LoVo (cell line): ENCODE measurements at regions not wholly inside any gene's neighbourhood (a gene's known extent, or its start where the extent isn't known, plus 50 kb on each side); places are given as distances from the start of the nearest gene placed in this dataset.

Experiments
- DNase-seq: peaks from one replicate; pipeline ENCODE4 v3.0.0-alpha.2; 2016; ENCODE audit warnings: low spot score

DNA sequence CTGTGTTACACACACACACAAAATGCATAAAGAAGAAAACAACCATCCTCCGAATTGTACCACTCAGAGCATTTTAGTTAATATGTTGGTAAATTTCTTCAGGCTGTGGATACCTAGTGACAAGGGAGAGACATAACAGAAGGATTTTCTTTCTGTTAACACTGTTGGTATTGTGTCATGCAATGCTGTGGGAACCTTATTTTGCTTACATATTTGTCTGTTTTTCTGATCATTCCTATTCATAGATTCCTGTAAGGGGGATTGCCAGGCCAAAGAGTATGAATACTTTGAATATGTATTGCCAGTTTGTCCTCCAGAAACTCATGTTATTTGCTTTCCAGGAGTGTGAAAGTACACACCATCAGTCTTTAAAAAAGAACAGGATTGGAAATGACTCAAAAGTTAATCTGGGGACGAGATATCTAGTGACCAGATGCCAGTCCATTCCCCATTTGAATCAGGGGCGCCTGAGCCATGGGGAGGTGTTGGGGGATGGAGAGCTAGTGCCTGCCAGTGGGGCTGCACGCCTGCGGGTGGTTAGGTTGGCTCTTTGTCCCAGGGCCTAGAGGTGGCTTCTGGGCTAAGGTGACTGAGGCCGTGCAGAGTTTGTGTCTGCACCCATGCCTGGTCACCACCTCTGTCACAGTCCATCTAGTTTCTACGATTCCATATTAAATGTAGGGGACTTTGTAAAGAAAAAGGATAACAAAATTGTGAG is 142.0 kb downstream of the PTPN20 start:
- no peak for DNase-seq

DNA sequence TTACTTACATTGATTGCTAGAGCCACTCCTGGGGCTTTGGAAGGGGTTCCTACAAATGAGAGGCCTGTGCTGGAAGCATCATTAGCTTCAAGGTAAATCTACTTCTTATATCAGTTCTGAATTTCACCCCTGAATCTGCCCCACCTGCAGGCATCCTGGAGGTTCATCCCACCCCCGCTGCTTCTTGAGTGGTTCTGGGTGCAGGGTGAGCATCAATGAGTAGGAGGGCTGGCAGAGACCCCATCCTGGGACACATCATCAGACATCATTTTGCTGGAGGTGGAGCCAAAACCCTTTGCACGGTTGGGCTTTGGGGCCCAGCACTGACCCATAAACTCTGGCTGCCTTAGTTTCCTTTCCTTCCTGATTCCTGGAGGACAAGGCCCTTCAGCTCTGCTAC is 143.7 kb downstream of the PTPN20 start:
- DNase-seq = no peak

DNA sequence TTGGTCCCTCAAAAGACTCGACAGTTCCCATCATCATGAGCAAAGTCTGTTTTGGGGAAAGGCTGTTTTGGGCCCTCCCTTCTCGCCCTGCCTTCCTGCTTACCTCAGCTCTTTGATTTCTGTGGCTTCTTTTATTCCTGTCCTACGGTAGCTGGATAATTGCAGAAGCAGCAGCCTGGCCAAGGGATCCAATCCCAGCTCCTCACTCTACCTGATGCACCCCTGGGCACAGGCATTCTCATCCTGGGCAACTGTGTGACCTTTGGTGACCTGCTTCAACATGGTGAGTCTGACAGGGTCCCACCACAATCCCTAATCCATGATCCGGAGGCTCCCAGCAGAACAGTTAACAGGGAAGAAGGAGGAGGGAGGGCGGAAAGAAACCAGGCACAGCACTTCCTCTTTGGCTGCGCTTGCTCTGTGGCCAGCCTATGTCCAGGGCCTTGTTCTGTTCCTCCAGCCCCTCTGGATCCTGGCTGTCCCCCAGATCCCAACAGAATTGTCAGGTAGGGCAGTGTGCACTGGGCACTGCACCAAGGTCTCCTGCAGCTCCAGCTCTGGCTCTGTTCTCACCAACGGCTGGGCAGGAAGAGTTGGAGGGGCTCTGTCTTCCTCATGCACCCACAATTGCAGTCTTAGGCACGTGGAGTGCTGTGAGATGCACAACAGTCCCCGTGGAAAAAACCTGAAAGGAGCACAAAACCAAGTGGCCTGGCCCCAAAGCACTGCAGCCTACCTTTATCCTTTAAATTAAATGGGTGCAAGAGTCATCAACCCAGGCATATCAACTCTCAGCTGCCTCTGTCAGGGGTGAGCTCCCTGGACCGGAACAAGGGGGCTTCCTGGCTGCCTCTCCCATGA is 144.4 kb downstream of the PTPN20 start:
- no peak for DNase-seq

DNA sequence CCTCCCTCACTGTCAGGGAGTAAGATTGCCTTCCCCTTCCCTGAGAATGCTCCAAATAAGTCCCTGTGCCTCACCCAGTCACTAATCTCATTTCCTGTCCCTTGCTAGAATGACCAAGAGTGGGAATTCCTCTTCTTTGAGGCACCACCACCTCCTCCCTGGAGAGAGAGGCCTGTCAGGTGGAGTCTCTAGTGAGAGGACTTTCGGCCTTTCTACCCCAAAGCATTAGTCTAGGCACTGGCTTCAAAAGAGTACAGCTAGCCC is 145.0 kb downstream of the PTPN20 start:
- DNase-seq = no peak

DNA sequence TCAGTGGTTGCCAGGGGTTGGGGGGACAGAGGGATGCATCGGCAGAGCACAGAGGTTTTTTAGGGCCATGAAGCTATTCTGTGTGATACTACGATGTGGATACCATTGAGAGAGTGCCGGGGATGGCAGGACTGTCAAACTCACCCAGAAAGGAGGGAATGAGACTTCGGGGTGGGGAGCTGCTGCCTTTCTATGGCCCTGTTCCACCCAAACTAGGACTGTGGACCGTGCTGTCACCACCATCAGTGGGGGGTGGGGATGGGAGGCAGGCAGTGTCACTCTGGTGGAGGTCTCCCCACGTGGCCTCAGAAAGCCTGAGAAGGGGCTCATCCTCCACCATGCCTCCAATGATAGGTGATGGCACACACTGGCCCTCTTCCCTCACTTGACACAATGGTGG is 146.2 kb downstream of the PTPN20 start:
- no peak for DNase-seq

DNA sequence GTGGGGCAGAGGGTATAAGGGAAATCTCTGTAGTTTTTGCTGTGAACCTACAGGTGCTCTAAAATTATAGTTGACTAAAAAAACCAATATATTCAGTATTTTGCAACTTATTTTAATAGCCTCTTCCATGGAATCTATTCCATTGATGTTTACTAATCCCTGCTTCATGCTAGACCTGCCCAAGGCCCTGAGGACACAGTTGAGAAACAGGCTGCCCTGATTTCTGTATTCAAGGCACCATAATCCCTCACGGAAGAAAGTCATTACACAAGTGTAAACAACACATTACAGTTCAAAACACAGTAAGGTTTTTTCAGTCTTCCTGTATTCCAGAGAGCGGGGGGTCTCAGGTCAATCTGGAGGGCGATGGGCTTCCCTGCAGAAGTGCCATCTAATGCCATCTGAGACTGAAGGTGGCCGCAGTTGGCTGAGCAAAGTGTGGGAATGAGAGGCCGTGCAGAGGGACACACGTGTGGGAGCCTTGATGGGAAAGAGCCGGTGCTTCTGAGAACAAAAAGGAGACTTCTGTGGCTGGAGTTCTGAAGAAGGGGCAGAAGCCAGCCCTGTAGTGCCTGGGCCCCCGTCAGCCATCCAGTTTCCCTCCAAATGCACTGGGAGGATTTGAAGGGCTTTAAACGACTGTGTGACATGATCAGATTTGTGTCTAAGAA is 146.9 kb downstream of the PTPN20 start:
- no peak for DNase-seq

DNA sequence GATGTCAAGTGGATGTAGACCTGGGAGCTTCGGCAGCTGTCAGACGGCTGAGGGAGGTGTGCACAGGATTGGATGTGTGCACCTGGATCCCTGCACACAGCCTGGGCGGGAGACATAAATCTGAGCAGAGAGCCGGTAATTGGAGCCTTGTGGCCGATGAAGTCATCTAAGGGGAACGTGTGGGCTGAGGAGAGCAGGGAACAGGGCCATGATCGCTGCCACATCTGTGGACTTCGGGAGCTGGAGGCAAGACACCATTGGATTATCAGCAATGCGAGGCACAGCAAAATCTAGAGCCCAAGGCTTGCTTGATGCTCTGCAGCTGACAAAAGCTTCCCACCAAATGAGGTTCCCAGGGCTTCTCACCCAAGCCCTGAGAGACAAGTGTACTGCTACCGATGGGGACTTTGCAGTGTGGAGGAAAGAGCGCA is 147.7 kb downstream of the PTPN20 start:
- no peak for DNase-seq

DNA sequence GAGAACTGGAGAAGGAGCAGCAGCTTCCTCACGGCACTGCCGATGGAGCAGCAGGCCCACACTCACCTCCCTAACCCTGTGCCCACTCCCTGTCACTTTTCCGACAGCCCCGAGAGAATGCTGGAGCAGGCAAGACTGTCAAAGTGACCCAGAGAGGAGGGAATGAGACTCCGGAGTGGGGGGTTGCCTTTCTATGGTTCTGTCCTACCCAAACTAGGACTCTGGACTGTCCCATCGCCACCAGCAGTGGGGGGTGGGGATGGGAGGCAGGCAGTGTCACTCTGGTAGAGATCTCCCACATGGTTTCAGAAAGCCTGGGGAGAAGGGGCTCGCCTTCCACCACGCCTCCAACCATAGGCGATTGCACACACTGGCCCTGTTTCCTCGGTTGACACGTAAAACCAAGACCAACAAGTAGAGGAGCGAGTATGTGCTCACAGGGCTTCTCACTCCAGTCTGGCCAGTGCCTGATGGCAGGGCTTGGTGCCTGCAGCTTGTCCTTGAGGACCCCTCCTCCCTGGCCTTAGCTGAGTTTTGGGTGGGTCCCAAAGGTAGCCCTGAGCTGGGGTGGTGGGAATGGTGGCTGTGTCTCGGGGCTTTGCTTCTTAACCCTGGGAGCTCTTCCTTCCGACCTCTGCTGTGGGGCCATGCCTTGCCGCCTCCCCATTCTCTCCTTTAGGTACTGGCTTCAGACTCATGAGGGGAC is 148.5 kb downstream of the PTPN20 start:
- no peak for DNase-seq

DNA sequence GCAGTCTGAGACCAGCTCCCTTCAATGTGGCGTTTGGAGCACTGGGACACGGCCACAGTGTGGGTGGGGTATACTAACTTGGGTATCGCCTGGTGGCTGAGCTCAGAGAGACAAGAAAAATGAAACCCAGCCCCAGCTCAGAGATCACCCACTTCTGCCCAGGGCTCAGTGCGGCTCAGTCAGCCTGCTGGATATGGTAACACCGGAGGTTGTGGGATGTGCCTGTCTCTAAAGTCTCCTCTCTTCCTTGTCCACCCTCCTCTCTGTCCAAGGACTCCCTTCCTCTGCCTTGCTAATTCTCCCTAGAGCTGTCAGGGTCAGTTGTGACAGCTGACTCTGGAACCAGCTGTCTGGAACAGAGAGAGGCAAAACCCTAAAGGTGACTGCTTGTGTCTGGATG is 149.1 kb downstream of the PTPN20 start:
- no peak for DNase-seq

DNA sequence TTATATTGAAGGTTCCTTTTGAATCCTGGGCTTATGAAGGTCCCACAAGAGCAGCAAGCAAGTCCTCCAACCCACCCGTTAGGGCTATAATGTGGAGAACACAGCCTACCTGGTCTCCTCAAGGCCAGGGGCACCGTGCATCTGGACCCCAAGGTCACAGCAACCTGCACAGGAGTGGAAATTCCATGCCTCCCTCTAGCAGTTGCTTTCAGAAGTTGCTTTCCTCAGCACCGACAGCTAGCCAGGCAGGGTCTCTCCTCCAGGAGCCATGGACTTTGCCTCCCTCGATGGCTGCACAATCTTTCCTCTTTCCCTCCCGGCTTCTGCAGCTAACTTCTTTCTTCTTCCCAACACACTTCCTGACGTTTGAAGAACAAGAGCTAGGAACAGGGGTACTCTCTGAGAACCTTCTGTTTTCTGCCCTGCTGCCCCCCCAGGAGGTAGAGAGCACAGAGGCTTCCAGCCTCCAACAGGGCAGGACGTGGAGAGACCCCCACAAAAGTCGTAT is 149.8 kb downstream of the PTPN20 start:
- no peak for DNase-seq

DNA sequence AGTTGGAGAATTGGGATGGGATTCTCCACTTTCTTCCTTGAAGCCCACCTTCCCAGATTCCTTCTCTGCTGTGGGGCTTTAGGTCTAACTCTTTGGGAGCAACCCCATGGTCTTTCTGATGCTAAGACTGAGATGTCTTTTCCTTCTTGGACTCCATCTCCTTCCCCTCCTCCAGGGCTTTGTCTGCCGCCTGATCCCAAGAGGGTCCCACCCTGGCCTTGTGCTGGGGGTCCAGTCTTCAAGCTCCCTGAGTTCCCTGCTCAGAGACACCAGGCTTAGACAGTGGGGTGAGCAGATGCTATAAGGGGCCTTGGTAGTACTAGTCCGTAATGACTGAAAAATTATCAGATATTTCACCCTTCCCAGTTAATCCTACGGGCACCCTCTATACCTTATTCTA is 150.5 kb downstream of the PTPN20 start:
- DNase-seq = no peak

DNA sequence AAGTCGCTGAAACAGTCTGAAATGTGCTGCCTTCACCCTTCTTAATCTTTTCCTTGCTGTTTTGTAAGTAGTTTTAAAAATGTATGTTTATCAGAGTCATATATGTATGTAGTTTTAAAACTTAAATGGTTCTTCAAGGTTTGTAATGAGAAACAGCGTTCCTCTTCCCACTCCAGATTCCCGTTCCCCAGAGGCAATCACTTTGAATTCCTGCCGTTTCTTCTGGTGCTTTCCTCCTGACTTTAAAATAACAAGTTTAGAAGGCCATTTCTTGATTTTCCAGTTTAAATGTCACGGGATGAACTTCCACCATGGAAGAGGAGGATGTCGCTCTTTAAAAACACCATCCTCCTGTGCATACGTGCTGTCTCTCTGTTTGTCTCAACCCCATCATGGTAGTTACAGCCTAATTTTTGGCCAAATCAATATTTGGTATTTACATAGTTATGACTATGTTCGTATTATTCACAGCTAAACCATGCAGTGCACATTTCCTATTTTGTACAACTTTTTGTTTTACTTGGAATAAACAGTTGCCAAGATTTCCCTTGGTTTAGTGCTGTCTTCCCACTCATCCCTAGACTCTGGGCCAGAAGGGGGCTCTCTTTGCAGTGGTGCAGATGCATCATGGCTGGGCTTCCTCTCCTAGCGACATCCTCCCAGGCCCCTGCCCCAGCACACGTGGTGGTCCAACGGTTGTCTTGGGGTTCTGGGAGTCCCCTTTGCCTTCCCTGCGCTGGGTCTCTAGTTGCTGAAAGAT is 151.4 kb downstream of the PTPN20 start:
- DNase-seq = no peak

DNA sequence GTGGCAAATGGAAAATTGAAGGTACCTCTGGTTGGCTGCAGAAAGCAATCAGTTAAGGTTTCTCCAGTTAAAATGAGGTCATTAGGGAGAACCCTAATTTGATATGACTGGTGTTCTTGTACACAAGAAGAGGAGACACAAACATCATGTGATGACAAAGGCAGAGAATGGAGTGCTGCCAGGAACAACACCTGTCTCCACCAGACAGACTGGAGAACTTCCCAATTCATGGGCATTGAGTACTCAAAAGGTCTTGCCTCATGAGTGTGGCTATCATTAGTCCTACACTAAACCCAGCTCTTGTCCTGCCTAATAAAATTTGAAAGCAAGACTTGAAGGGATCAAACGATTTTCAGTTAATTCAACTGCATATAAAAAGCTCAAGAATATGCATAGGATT is 152.6 kb downstream of the PTPN20 start:
- no peak for DNase-seq

DNA sequence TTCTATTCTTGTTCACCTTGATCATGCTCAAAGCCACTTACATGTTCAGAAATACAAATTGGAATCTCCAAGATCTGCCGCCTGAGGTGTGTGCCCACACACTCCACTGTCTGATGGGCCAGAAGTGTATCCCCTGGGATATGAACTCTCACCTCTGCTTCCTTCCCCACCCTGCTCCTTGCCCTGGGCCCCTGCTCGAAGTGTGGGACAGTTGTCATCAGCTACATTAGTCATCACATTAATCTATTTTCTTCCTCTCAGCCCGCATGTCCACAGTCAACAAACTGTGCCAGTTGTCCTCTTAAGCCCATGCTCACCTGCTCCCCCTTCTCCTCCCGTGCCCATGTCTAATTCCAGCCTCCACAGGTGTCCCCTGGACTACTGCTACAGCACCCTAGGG is 154.7 kb downstream of the PTPN20 start:
- DNase-seq = no peak

DNA sequence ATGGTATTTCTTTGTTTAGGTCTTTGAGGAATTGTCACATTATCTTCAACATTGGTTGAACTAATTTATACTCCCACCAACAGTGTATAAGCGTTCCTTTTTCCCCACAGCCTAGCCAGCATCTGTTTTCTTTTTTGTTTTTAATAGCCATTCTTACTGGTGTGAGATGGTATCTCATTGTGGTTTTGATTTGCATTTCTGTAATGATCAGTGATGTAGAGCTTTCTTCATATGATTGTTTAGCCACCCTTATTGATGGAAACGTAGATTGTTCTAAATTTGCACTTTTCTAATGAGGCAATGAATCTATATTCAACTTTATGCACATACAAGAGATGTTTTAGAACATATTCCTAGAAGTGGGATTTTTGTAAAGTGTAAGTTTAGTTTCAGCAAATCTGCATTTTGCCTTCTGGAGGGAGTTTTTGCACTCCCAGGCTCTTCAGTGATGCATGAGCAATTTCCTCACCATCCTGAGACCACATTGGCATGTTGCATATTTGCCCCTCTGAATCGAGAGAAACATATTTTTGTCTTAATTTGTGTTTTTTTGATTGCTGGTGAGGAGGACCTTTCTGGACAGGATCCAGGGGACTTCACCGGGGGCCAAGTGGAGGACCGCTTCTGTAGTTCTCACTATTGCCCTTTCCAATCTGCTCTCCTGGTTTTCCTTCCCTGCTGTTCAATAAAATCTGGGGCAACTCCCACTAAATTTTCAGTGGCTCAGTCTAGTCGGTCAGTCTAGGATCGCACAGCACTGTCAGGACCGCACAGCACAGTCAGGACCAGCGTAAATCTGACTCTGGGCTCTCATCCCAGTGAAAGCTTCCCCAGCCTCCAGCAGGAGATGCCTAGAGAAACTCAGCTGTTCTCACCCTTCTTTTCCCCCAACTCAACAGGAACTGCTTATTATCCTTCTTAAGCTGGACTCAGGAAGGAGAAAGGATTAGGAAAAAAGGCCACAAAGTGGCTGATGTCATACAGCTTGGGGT is 157.0 kb downstream of the PTPN20 start:
- no peak for DNase-seq

DNA sequence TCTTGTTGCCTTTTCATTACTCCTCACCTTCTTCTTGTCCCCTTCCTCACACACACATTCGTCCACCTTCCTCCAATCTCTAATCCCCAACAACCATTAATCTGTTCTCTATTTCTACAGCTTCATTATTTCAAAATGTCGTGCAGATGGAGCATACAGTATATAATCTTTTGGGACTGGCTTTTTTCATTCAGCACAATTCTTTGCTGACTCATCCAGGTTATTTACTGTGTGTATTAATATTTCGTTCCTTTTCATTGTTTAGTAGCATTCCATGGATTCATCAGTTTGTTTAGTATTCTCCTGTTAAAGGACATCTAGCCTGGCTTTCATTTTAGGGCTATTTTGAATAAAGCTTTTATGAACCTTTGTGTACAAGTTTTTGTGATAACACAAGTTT is 159.3 kb downstream of the PTPN20 start:
- DNase-seq = no peak

DNA sequence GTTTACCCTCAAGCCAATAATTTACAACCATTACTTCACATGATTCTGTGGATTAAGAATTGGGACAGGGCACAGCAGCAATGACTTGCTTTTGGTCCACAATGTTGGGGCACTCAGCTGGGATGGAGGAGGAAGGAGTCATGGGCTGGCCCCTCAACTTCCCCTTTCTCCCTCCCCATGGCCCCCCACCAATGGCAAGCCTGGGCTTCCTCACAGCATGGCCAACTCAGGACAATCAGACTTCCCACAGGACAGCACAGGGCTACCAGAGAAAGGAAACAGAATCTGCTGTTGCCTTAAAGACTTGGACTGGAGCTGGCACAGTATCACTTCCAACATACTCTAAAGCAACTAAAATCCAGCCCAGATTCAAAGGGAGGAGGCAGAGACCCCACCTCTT is 160.7 kb downstream of the PTPN20 start:
- DNase-seq = no peak

DNA sequence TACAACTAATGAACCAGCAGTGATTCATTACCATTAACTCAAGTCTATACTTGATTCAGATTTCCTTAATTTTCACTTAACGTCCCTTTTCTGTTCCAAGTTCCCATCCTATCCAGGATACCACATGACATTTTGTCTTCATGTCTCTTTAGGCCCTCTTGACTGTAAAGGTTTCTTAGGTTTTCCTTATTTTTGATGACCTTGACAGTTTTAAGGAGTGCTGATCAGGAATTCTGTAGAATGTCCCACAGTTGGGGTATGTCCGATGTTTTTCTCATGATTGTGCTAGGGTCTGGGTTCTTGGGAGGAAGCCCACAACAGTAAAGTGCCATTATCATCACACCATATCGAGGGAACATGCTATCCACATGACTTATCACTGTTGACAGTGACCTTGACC is 162.7 kb downstream of the PTPN20 start:
- DNase-seq = no peak

DNA sequence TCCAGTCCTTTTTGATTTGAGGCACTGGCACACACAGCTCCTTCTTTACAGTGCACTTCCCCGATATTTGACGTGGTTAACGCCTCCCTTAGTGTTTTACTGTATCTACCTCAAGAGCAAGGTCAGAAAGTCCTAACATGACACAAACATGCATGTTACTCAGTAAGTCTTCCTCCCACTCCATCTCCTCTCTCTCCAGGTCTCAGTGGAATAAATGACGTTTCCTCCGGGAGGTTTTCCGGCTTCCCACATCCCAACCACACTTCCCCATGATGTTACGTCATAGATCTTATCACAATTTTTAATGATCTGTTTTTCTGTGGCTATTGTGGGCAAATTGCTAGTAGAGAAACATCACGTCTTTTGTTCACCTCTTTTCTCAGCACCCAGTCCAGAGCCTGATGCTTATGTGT is 165.7 kb downstream of the PTPN20 start:
- DNase-seq = no peak

DNA sequence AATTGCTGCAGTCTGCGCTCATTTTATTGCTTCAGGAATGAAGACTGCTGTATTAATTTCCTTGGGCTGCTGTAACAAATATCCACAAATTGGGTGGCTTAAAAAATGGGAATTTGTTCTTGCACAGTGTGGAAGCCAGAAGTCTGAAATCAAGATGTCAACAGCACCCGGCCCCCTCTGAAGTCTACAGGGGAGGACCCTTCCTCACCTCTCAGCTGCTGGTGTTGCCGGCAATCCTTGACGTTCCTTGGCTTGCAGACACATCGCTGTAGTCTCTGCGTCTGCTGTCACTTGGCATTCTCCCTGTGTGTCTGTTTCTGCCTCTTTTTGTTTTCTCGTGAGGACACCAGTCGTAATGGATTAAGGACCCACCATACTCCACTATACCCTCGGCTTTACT is 166.2 kb downstream of the PTPN20 start:
- no peak for DNase-seq
